Testis (tissue), 2 donors: ENCODE measurements at regions not wholly inside any gene's neighbourhood (a gene's known extent, or its start where the extent isn't known, plus 50 kb on each side); places are given as distances from the start of the nearest gene placed in this dataset.

Source experiments
- CTCF ChIP-seq, 3 experiments: fragments of 450-650 bp in 2 of 3; fragments of 200-600 bp in 1 of 3; sonication (generic) in 1 of 3; IDR thresholded peaks; one replicate each; pipeline ENCODE4 v1.5.1; 2016 to 2019; ENCODE audit warnings: antibody characterized with exemption in 3 of 3, mild to moderate bottlenecking in 2 of 3, moderate library complexity in 1 of 3
- POLR2A ChIP-seq: fragments of 450-650 bp; IDR thresholded peaks from one replicate; pipeline ENCODE4 v1.6.1; 2017; ENCODE audit warnings: antibody characterized with exemption, mild to moderate bottlenecking, moderate library complexity

- TF ChIP-seq CTCF (IDR thresholded peaks at IDR 0.05) (no peak), POLR2A (no peak)
Measured at GRCh38 chr11:91804042-91804441, 420.6 kb upstream of the FAT3 start.
